Inferior parietal cortex (tissue), 1 donor: ENCODE measurements at regions not wholly inside any gene's neighbourhood (a gene's known extent, or its start where the extent isn't known, plus 50 kb on each side); places are given as distances from the start of the nearest gene placed in this dataset.
A peak's percentile ranks its signal among the peaks of the same experiment; 100 is the strongest.

Experiments used
- DNase-seq: peaks from one replicate; pipeline ENCODE4 v3.0.0-alpha.2; 2016; ENCODE audit errors: extremely low spot score

GRCh38 chr16:9469512-9469911 lies 378.1 kb downstream of the HAPSTR1 start:
- no peak for DNase-seq

GRCh38 chr16:9476744-9477143 lies 385.3 kb downstream of the HAPSTR1 start:
- DNase-seq, result no peak

GRCh38 chr16:9479008-9479407 lies 387.6 kb downstream of the HAPSTR1 start:
- no peak for DNase-seq

GRCh38 chr16:9480503-9480902 lies 389.1 kb downstream of the HAPSTR1 start:
- DNase-seq, result no peak

GRCh38 chr16:9481747-9482730 lies 390.6 kb downstream of the HAPSTR1 start:
- peak; percentile 5 for DNase-seq

GRCh38 chr16:9484426-9484825 lies 393.0 kb downstream of the HAPSTR1 start:
- no peak for DNase-seq

- peak; percentile 30 for DNase-seq
These were observed 393.4 kb downstream of the HAPSTR1 start for GRCh38 chr16:9484881-9485280.

GRCh38 chr16:9489835-9490467 lies 398.5 kb downstream of the HAPSTR1 start:
- DNase-seq, result peak; percentile 34

GRCh38 chr16:9495824-9496223 lies 404.4 kb downstream of the HAPSTR1 start:
- no peak for DNase-seq

- DNase-seq, result no peak
These were observed 406.3 kb downstream of the HAPSTR1 start for GRCh38 chr16:9497750-9498149.

GRCh38 chr16:9499941-9500593 lies 408.6 kb downstream of the HAPSTR1 start:
- DNase-seq, result no peak

GRCh38 chr16:9500872-9501271 lies 409.4 kb downstream of the HAPSTR1 start:
- no peak for DNase-seq

GRCh38 chr16:9503251-9503984 lies 412.0 kb downstream of the HAPSTR1 start:
- no peak for DNase-seq

- DNase-seq, result no peak
These were observed 417.0 kb downstream of the HAPSTR1 start for GRCh38 chr16:9508328-9508936.

- no peak for DNase-seq
These were observed 418.2 kb downstream of the HAPSTR1 start for GRCh38 chr16:9509663-9510062.

GRCh38 chr16:9511389-9511788 lies 419.9 kb downstream of the HAPSTR1 start:
- no peak for DNase-seq

GRCh38 chr16:9516444-9516843 lies 425.0 kb downstream of the HAPSTR1 start:
- no peak for DNase-seq

GRCh38 chr16:9518051-9518450 lies 426.6 kb downstream of the HAPSTR1 start:
- no peak for DNase-seq

- DNase-seq, result no peak
These were observed 427.1 kb downstream of the HAPSTR1 start for GRCh38 chr16:9518581-9518980.

- no peak for DNase-seq
These were observed 430.4 kb downstream of the HAPSTR1 start for GRCh38 chr16:9521749-9522370.

- no peak for DNase-seq
These were observed 431.2 kb downstream of the HAPSTR1 start for GRCh38 chr16:9522614-9523013.
